Dendritic cell treated with granulocyte-macrophage colony-stimulating factor and Interleukin-4, amounts not matched to agents 40 ng/mL and 50 ng/mL, for 4 days (primary cell): ENCODE measurements at regions not wholly inside any gene's neighbourhood (a gene's known extent, or its start where the extent isn't known, plus 50 kb on each side); places are given as distances from the start of the nearest gene placed in this dataset.
"Not testable (repeated sequence)": the region's sequence is repeated elsewhere in the genome, so short reads cannot be mapped to it uniquely, and the experiment has no call there.

ENCODE experiments used
- H3K27ac Mint-ChIP-seq: one replicate; pipeline ENCODE4 v1.8.0; 2022; ENCODE audit warnings: mild to moderate bottlenecking, mixed read lengths
- H3K27me3 Mint-ChIP-seq: one replicate; pipeline ENCODE4 v1.8.0; 2022; ENCODE audit warnings: mild to moderate bottlenecking, mixed read lengths
- H3K36me3 Mint-ChIP-seq: one replicate; pipeline ENCODE4 v1.8.0; 2022; ENCODE audit warnings: low read depth, mixed read lengths
- H3K4me1 Mint-ChIP-seq: one replicate; pipeline ENCODE4 v1.8.0; 2022; ENCODE audit warnings: low read depth, mixed read lengths
- H3K4me3 Mint-ChIP-seq: one replicate; pipeline ENCODE4 v1.8.0; 2022; ENCODE audit warnings: mild to moderate bottlenecking, moderate library complexity, mixed read lengths
- H3K9me3 Mint-ChIP-seq: one replicate; pipeline ENCODE4 v1.8.0; 2022; ENCODE audit warnings: mixed read lengths
- intact Hi-C: fragments of 100-400 bp; cut with micrococcal nuclease; formaldehyde crosslinking; loops from one replicate; pipeline ENCODE4 v1.15.0; 2022

GRCh38 chr18:8531084-8531483, 78.2 kb upstream of the RAB12 start:
- Mint-ChIP-seq H3K4me1 (peaks cover 23% of the 10 kb centered on the region), H3K9me3 (peaks cover 32% of the 10 kb centered on the region)
- H3K4me3 Mint-ChIP-seq, H3K36me3 Mint-ChIP-seq, H3K27ac Mint-ChIP-seq, H3K27me3 Mint-ChIP-seq, intact Hi-C loops: not testable (repeated sequence)

GRCh38 chr18:8536231-8536630, 73.0 kb upstream of the RAB12 start:
- no peak overlapping the region for H3K4me3 Mint-ChIP-seq
- H3K4me1 Mint-ChIP-seq = no peaks in the 10 kb centered on the region
- no peaks in the 10 kb centered on the region for H3K36me3 Mint-ChIP-seq
- peaks cover 5% of the 10 kb centered on the region for H3K27me3 Mint-ChIP-seq
- no peak overlapping the region for H3K27ac Mint-ChIP-seq
- peaks cover 15% of the 10 kb centered on the region for H3K9me3 Mint-ChIP-seq
- intact Hi-C loops = no loop called here

- Mint-ChIP-seq H3K4me1 (no peaks in the 10 kb centered on the region), H3K4me3 (no peak overlapping the region), H3K27me3 (peaks cover 5% of the 10 kb centered on the region), H3K27ac (no peak overlapping the region), H3K36me3 (no peaks in the 10 kb centered on the region), H3K9me3 (peaks cover 8% of the 10 kb centered on the region)
- intact Hi-C loops = no loop called here
Measured at GRCh38 chr18:8536922-8537321, 72.3 kb upstream of the RAB12 start.

- H3K4me1 Mint-ChIP-seq = no peaks in the 10 kb centered on the region
- no peak overlapping the region for H3K4me3 Mint-ChIP-seq
- peaks cover 3% of the 10 kb centered on the region for H3K27me3 Mint-ChIP-seq
- no peak overlapping the region for H3K27ac Mint-ChIP-seq
- peaks cover 3% of the 10 kb centered on the region for H3K9me3 Mint-ChIP-seq
- H3K36me3 Mint-ChIP-seq = no peaks in the 10 kb centered on the region
- intact Hi-C loops = no loop called here
Measured at GRCh38 chr18:8537400-8537799, 71.8 kb upstream of the RAB12 start.

- Mint-ChIP-seq H3K4me1 (no peaks in the 10 kb centered on the region), H3K36me3 (no peaks in the 10 kb centered on the region), H3K9me3 (no peaks in the 10 kb centered on the region), H3K4me3 (no peak overlapping the region), H3K27me3 (peaks cover 2% of the 10 kb centered on the region), H3K27ac (no peak overlapping the region)
- intact Hi-C loops = no loop called here
Measured at GRCh38 chr18:8538935-8539334, 70.3 kb upstream of the RAB12 start.

- H3K9me3 Mint-ChIP-seq = no peaks in the 10 kb centered on the region
- no peaks in the 10 kb centered on the region for H3K27me3 Mint-ChIP-seq
- H3K4me3 Mint-ChIP-seq = no peak overlapping the region
- H3K36me3 Mint-ChIP-seq = no peaks in the 10 kb centered on the region
- H3K4me1 Mint-ChIP-seq = no peaks in the 10 kb centered on the region
- H3K27ac Mint-ChIP-seq = no peak overlapping the region
- intact Hi-C loops = no loop called here
Measured at GRCh38 chr18:8546677-8547076, 62.6 kb upstream of the RAB12 start.

- H3K27me3 Mint-ChIP-seq = no peaks in the 10 kb centered on the region
- no peak overlapping the region for H3K4me3 Mint-ChIP-seq
Measured at GRCh38 chr18:8548186-8548585, 61.1 kb upstream of the RAB12 start.

GRCh38 chr18:8549254-8549757, 59.9 kb upstream of the RAB12 start:
- Mint-ChIP-seq H3K4me1 (no peaks in the 10 kb centered on the region), H3K27me3 (no peaks in the 10 kb centered on the region), H3K36me3 (no peaks in the 10 kb centered on the region), H3K4me3 (no peak overlapping the region), H3K27ac (no peak overlapping the region), H3K9me3 (no peaks in the 10 kb centered on the region)
- intact Hi-C loops = no loop called here

More at GRCh38 chr18:8548186-8548585, 61.1 kb upstream of the RAB12 start:
- H3K27ac Mint-ChIP-seq = no peak overlapping the region
- intact Hi-C loops = no loop called here
- no peaks in the 10 kb centered on the region for H3K4me1 Mint-ChIP-seq
- H3K9me3 Mint-ChIP-seq = no peaks in the 10 kb centered on the region
- no peaks in the 10 kb centered on the region for H3K36me3 Mint-ChIP-seq

GRCh38 chr18:8552151-8552550, 57.1 kb upstream of the RAB12 start:
- no peak overlapping the region for H3K4me3 Mint-ChIP-seq
- no peaks in the 10 kb centered on the region for H3K9me3 Mint-ChIP-seq
- H3K27ac Mint-ChIP-seq = no peak overlapping the region
- intact Hi-C loops = no loop called here
- H3K27me3 Mint-ChIP-seq = no peaks in the 10 kb centered on the region
- H3K36me3 Mint-ChIP-seq = no peaks in the 10 kb centered on the region
- H3K4me1 Mint-ChIP-seq = no peaks in the 10 kb centered on the region

GRCh38 chr18:8554354-8554753, 54.9 kb upstream of the RAB12 start:
- intact Hi-C loops = no loop called here
- no peak overlapping the region for H3K4me3 Mint-ChIP-seq
- H3K36me3 Mint-ChIP-seq = no peaks in the 10 kb centered on the region
- H3K27ac Mint-ChIP-seq = no peak overlapping the region
- H3K9me3 Mint-ChIP-seq = no peaks in the 10 kb centered on the region
- H3K27me3 Mint-ChIP-seq = no peaks in the 10 kb centered on the region
- H3K4me1 Mint-ChIP-seq = no peaks in the 10 kb centered on the region

- Mint-ChIP-seq H3K27ac (no peak overlapping the region), H3K9me3 (no peaks in the 10 kb centered on the region), H3K4me1 (no peaks in the 10 kb centered on the region), H3K27me3 (peaks cover 1% of the 10 kb centered on the region), H3K4me3 (no peak overlapping the region), H3K36me3 (no peaks in the 10 kb centered on the region)
- intact Hi-C loops = no loop called here
Measured at GRCh38 chr18:8556424-8556823, 52.8 kb upstream of the RAB12 start.
